OCI-LY7 (cell line): ENCODE measurements at regions not wholly inside any gene's neighbourhood (a gene's known extent, or its start where the extent isn't known, plus 50 kb on each side); places are given as distances from the start of the nearest gene placed in this dataset.

Experiments
- BruUV-seq: library from RNA; stranded (reverse); fragments of 400-500 nt; replicated peaks from 2 replicates; lab custom pipeline; 2021; lab: Mats Ljungman, UMichigan
- CTCF ChIA-PET: fragments of 300-600 bp; sonication (Branson Sonifier 250); formaldehyde crosslinking; loops from one replicate; lab custom pipeline; 2022; ENCODE audit warnings: antibody characterized with exemption; ENCODE audit not compliant: unreplicated experiment; lab: Charles Lee
- POLR2A ChIA-PET: fragments of 300-600 bp; sonication (Branson Sonifier 250); formaldehyde crosslinking; loops from one replicate; lab custom pipeline; 2022; ENCODE audit warnings: antibody characterized with exemption; lab: Charles Lee
- DNase-seq: peaks from one replicate; pipeline ENCODE4 v3.0.0-alpha.2; 2015; ENCODE audit warnings: low spot score
- H2AFZ ChIP-seq: fragments of 200-600 bp; sonication (generic), shearing (Covaris generic); 2 replicates; pipeline ENCODE4 v1.6.1; 2014; ENCODE audit warnings: mild to moderate bottlenecking, antibody characterized with exemption, low read length, moderate library complexity
- H3K27ac ChIP-seq: fragments of 200-600 bp; sonication (generic); 2 replicates; pipeline ENCODE4 v1.5.1; 2014; ENCODE audit warnings: mixed run types, low read depth, mild to moderate bottlenecking, moderate library complexity, low read length, inconsistent platforms; ENCODE audit not compliant: poor library complexity, severe bottlenecking
- H3K36me3 ChIP-seq: fragments of 200-600 bp; sonication (generic); 2 replicates; pipeline ENCODE4 v1.6.1; 2014; ENCODE audit warnings: mild to moderate bottlenecking, antibody characterized with exemption, low read length, moderate library complexity, mixed read lengths; ENCODE audit not compliant: insufficient read depth
- H3K4me1 ChIP-seq: fragments of 200-600 bp; sonication (generic); 2 replicates; pipeline ENCODE4 v1.5.1; 2014; ENCODE audit warnings: mild to moderate bottlenecking, low read length; ENCODE audit not compliant: insufficient read depth, poor library complexity, severe bottlenecking
- H3K4me2 ChIP-seq: fragments of 200-600 bp; sonication (generic); 2 replicates; pipeline ENCODE4 v1.6.1; 2014; ENCODE audit warnings: mild to moderate bottlenecking, low read length
- H3K4me3 ChIP-seq: fragments of 200-600 bp; sonication (generic); 2 replicates; pipeline ENCODE4 v1.5.1; 2014; ENCODE audit warnings: mild to moderate bottlenecking, low read depth, low read length; ENCODE audit not compliant: poor library complexity, severe bottlenecking
- H3K79me2 ChIP-seq: fragments of 200-600 bp; sonication (generic); 2 replicates; pipeline ENCODE4 v1.6.1; 2016; ENCODE audit warnings: low read depth, mild to moderate bottlenecking, low read length, moderate library complexity, mixed read lengths; ENCODE audit not compliant: insufficient read depth
- H3K9me2 ChIP-seq: fragments of 200-600 bp; sonication (generic); 2 replicates; pipeline ENCODE4 v1.6.1; 2016; ENCODE audit warnings: mild to moderate bottlenecking, low read length, mixed read lengths; ENCODE audit not compliant: insufficient read depth
- H3K9me3 ChIP-seq: fragments of 200-600 bp; sonication (generic); 2 replicates; pipeline ENCODE4 v1.6.1; 2014; ENCODE audit warnings: mild to moderate bottlenecking, mixed run types, low read length, mixed read lengths
- H4K20me1 ChIP-seq: fragments of 200-600 bp; sonication (generic); 2 replicates; pipeline ENCODE4 v1.6.1; 2014; ENCODE audit warnings: mild to moderate bottlenecking, antibody characterized with exemption, low read length, moderate library complexity, mixed read lengths; ENCODE audit not compliant: insufficient read depth
- EZH2phosphoT487 ChIP-seq: fragments of 200-600 bp; sonication (generic); IDR thresholded peaks from 2 replicates; pipeline ENCODE4 v1.6.1; 2018; ENCODE audit warnings: low read depth, borderline replicate concordance, mild to moderate bottlenecking, mixed run types, antibody characterized with exemption, low read length, moderate library complexity, mixed read lengths
- intact Hi-C: fragments of 100-400 bp; cut with micrococcal nuclease; formaldehyde crosslinking; loops from one replicate; pipeline ENCODE4 v1.10.0; 2022; ENCODE audit not compliant: unreplicated experiment
- TF ChIP-seq, protein P1 (sequence below): fragments of 200-600 bp; sonication (generic); conservative IDR thresholded peaks from 2 replicates; pipeline ENCODE4 v1.5.1; 2014; ENCODE audit warnings: mild to moderate bottlenecking, antibody characterized with exemption, low read length, moderate library complexity, mixed read lengths

GRCh38 chr4:127355743-127356142 is 277.0 kb upstream of the INTU start:
- intact Hi-C loops: no loop called here
- Histone ChIP-seq H3K9me3 (no peaks in the 10 kb centered on the region), H3K27ac (no peak overlapping the region), H3K36me3 (no peaks in the 10 kb centered on the region), H3K4me2 (no peak overlapping the region), H3K4me3 (no peak overlapping the region), H3K9me2 (no peaks in the 10 kb centered on the region), H2AFZ (no peak overlapping the region), H3K4me1 (no peaks in the 10 kb centered on the region), H3K79me2 (no peaks in the 10 kb centered on the region), H4K20me1 (no peaks in the 10 kb centered on the region)
- BruUV-seq: no TSS peak
- ChIA-PET POLR2A (interaction anchor here (0.5 to 0.6 kb wide), 2 partner anchors 241 to 881 kb away, joined by 3 to 5 read pairs; no protein-coding TSS in a partner anchor), CTCF (no interaction called here)
- DNase-seq: no peak
- TF ChIP-seq, protein P1, sequence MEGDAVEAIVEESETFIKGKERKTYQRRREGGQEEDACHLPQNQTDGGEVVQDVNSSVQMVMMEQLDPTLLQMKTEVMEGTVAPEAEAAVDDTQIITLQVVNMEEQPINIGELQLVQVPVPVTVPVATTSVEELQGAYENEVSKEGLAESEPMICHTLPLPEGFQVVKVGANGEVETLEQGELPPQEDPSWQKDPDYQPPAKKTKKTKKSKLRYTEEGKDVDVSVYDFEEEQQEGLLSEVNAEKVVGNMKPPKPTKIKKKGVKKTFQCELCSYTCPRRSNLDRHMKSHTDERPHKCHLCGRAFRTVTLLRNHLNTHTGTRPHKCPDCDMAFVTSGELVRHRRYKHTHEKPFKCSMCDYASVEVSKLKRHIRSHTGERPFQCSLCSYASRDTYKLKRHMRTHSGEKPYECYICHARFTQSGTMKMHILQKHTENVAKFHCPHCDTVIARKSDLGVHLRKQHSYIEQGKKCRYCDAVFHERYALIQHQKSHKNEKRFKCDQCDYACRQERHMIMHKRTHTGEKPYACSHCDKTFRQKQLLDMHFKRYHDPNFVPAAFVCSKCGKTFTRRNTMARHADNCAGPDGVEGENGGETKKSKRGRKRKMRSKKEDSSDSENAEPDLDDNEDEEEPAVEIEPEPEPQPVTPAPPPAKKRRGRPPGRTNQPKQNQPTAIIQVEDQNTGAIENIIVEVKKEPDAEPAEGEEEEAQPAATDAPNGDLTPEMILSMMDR: no peak
- TF ChIP-seq EZH2phosphoT487: no peak

DNA sequence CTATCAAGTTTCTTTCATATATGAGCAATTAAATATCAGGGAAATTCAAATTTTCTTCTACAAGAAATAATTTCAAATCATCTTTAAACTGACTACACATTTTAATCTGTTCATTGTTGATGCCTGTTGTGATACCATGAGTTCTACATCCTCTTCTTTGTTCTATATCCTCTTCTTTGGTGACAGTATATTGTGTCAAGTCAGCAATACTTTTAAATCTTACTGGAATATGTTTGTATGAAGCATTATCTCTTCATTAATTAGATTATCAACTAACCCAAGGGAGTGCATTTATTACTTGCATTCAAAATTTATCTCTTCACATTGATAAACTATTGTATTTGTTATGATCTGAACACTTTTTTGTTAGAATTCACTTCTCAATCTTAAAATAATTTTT is 275.0 kb upstream of the INTU start:
- H3K4me1 ChIP-seq: no peaks in the 10 kb centered on the region
- intact Hi-C loops: no loop called here
- TF ChIP-seq EZH2phosphoT487: no peak
- TF ChIP-seq, protein P1: no peak
- H3K36me3 ChIP-seq: no peaks in the 10 kb centered on the region
- no peak overlapping the region for H3K4me3 ChIP-seq
- POLR2A ChIA-PET: no interaction called here
- H4K20me1 ChIP-seq: no peaks in the 10 kb centered on the region
- H3K9me2 ChIP-seq: no peaks in the 10 kb centered on the region
- no peak for DNase-seq
- H3K27ac ChIP-seq: no peak overlapping the region
- CTCF ChIA-PET: no interaction called here
- BruUV-seq: no TSS peak
- no peak overlapping the region for H2AFZ ChIP-seq
- no peaks in the 10 kb centered on the region for H3K9me3 ChIP-seq
- no peak overlapping the region for H3K4me2 ChIP-seq
- no peaks in the 10 kb centered on the region for H3K79me2 ChIP-seq

DNA sequence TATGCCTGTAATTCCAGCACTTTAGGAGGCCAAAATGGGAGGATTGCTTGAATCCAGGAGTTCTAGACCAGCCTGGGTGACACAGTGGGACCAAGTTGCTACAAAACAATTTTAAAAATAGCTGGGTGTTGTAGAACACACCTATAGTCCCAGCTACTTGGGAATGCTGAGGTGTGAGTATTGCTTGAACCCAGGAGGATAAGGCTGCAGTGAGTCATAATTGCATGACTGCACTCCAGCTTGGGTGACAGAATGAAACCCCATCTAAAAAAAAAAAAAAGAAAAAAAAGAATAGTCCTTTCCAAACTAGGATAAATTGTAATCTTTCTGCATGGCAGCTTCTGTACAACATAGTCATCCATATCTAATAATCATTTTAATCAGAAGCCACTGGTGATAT is 270.1 kb upstream of the INTU start:
- Histone ChIP-seq H3K27ac (no peak overlapping the region), H3K4me2 (no peak overlapping the region), H3K79me2 (no peaks in the 10 kb centered on the region), H2AFZ (no peak overlapping the region), H3K9me2 (no peaks in the 10 kb centered on the region), H3K36me3 (no peaks in the 10 kb centered on the region), H3K4me3 (no peak overlapping the region), H4K20me1 (no peaks in the 10 kb centered on the region), H3K9me3 (no peaks in the 10 kb centered on the region), H3K4me1 (no peaks in the 10 kb centered on the region)
- CTCF ChIA-PET: no interaction called here
- intact Hi-C loops: no loop called here
- POLR2A ChIA-PET: no interaction called here
- DNase-seq: no peak
- TF ChIP-seq, protein P1: no peak
- no peak for TF ChIP-seq EZH2phosphoT487
- no TSS peak for BruUV-seq
